ENCODE measurements at regions not wholly inside any gene's neighbourhood (a gene's known extent, or its start where the extent isn't known, plus 50 kb on each side); places are given as distances from the start of the nearest gene placed in this dataset.

DNA sequence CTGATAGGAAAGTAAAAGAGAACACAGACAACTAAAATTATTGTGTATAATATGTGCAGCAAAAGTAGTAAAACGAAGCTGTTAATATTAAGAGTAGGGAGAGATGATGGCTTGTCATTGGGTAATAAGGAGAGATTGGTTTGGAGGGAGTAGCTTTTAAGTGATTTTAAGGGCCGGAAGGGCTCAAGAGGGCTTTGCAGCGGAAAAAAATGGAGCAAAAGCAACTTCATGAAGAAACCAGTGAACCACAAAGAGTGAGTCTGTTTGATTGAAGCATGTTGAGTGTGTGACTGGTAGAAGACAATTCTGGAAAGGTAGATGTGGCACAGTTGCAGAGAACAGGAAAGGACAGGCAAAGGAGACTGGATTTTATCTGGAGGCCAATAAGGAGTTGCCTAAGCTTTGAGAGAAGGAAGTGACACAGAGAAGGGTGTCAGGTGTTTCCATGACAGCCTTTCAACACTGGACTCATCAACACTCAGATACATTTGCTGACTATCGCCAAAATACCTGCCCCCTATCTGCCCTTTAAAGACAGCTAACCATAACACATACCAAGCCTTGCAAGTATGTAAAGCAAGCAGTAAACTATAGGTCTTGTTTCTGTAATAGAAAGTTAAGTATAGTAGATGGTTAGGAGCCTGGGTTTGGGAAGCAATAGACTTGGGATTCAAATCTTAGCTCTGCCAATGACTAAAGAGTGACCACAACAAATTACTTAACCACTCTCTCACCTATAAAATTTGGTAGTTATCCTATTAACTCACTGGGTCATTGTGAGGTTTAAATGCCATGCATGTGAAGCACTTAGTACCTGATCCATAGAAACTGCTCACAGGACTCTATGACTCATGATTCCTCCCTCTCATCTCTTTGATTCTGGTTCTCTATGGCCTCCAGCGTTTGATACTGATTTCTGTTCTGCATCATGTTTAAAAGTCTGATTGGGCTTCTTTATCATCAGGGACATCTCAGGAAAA is 117.3 kb upstream of the LMNTD1 start:
- TF ChIP-seq POLR2A (IDR thresholded peaks at IDR 0.05) (no peak), CTCF (IDR thresholded peaks at IDR 0.05) (no peak)

Measured in adrenal gland (tissue), 5 donors.